ENCODE measurements at regions not wholly inside any gene's neighbourhood (a gene's known extent, or its start where the extent isn't known, plus 50 kb on each side); places are given as distances from the start of the nearest gene placed in this dataset.

GRCh38 chr13:59247171-59247570 lies 916.6 kb downstream of the DIAPH3 start:
- Mint-ChIP-seq H3K27me3 (no peaks in the 10 kb centered on the region), H3K4me3 (no peak overlapping the region), H3K9me3 (ENCODE audit: insufficient read depth) (no peaks in the 10 kb centered on the region), H3K4me1 (no peaks in the 10 kb centered on the region), H3K27ac (no peak overlapping the region)
- H2AFZ ChIP-seq (ENCODE audit: insufficient read depth, low read depth, low read length, poor library complexity, severe bottlenecking), result no peak overlapping the region
- H3K4me3 ChIP-seq (ENCODE audit: control extremely low read depth in 1 of 5, extremely low read depth in 1 of 5, insufficient read depth in 1 of 5, low read depth in 2 of 5, low read length in 4 of 5), result no peak overlapping the region
- H3K27me3 ChIP-seq (replicated peaks in 1 of 4; ENCODE audit: control extremely low read depth in 1 of 4, control insufficient read depth in 3 of 4, insufficient read depth in 4 of 4, low read length in 3 of 4), result no peaks in the 10 kb centered on the region
- POLR2A ChIA-PET, result no interaction called here
- DNase-seq (no peak), ATAC-seq (ENCODE audit: low read depth) (no peak)
- CTCF ChIA-PET, result no interaction called here
- TF ChIP-seq EZH2 (IDR thresholded peaks at IDR 0.05; ENCODE audit: borderline replicate concordance, insufficient read depth, low read depth, low read length, poor library complexity, severe bottlenecking), result no peak
- TF ChIP-seq, protein P1, sequence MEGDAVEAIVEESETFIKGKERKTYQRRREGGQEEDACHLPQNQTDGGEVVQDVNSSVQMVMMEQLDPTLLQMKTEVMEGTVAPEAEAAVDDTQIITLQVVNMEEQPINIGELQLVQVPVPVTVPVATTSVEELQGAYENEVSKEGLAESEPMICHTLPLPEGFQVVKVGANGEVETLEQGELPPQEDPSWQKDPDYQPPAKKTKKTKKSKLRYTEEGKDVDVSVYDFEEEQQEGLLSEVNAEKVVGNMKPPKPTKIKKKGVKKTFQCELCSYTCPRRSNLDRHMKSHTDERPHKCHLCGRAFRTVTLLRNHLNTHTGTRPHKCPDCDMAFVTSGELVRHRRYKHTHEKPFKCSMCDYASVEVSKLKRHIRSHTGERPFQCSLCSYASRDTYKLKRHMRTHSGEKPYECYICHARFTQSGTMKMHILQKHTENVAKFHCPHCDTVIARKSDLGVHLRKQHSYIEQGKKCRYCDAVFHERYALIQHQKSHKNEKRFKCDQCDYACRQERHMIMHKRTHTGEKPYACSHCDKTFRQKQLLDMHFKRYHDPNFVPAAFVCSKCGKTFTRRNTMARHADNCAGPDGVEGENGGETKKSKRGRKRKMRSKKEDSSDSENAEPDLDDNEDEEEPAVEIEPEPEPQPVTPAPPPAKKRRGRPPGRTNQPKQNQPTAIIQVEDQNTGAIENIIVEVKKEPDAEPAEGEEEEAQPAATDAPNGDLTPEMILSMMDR (IDR thresholded peaks at IDR 0.05), result no peak
- no peaks in the 10 kb centered on the region for H3K4me1 ChIP-seq (ENCODE audit: control insufficient read depth in 2 of 2, insufficient read depth in 2 of 2, low read length in 2 of 2)
- 97% methylated on average over 4 of the region's 5 CpGs for WGBS (ENCODE audit: insufficient coverage)
- H3K79me2 ChIP-seq (ENCODE audit: control insufficient read depth, insufficient read depth, low read length), result no peaks in the 10 kb centered on the region
- no peak overlapping the region for H3K4me2 ChIP-seq (replicated peaks; ENCODE audit: low read depth, low read length, poor library complexity, severe bottlenecking)
- intact Hi-C loops (cut with micrococcal nuclease), result no loop called here
- H4K20me1 ChIP-seq (ENCODE audit: control insufficient read depth, insufficient read depth, low read length, poor library complexity, severe bottlenecking), result no peaks in the 10 kb centered on the region
- H3K9ac ChIP-seq (ENCODE audit: low read length), result no peak overlapping the region
- H3K9me3 ChIP-seq (ENCODE audit: control extremely low read depth in 1 of 3, control insufficient read depth in 2 of 3, insufficient read depth in 1 of 3, low read length in 2 of 3), result no peaks in the 10 kb centered on the region
- H3K27ac ChIP-seq (ENCODE audit: low read length in 2 of 2), result no peak overlapping the region
- H3K36me3 ChIP-seq (replicated peaks in 1 of 2; ENCODE audit: control extremely low read depth in 1 of 2, control insufficient read depth in 1 of 2, extremely low read depth in 1 of 2, insufficient read depth in 2 of 2, low read length in 1 of 2), result no peaks in the 10 kb centered on the region

DNA sequence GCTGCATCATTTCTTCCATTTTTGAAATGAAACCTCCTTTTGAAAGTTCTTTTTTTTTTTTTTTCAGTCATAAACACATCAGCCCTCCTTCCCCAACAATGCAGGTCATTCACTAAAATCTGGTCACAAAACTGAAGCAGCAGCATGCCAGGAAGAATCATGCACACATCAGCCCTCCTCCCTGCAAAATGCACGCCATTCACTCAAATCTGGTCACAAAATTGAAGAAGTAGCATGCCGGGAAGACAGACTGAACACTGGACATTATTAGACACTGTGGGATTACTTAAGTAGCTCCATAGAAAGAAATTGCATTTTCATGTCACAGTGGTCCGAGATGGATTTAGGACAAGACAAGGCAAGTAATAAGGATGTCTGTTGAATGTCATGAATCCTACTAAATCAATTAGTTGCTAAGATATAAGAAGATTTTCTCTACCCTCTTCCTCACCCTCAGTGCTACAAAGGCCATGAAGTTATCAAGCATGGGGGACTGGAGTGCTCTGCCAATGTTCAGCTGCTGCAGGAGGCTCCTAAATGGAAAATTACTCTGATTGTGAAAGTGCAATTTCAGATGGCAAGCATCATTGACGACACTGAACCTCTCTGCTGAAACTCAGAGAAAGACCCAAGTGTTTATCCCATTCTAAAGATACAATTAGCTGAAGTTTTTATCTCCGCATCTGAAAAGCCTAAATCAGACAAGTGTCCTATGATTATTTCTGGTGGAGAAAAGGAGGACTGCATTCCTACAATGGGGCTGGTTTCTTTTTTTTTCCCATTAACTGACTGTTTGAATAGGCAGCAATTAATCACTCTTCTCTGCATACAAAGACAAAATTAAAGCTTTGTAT lies 913.2 kb downstream of the DIAPH3 start:
- H3K79me2 ChIP-seq (ENCODE audit: control insufficient read depth, insufficient read depth, low read length), result no peaks in the 10 kb centered on the region
- POLR2A ChIA-PET, result no interaction called here
- H3K27me3 ChIP-seq (replicated peaks in 1 of 4; ENCODE audit: control extremely low read depth in 1 of 4, control insufficient read depth in 3 of 4, insufficient read depth in 4 of 4, low read length in 3 of 4), result no peaks in the 10 kb centered on the region
- H3K36me3 ChIP-seq (replicated peaks in 1 of 2; ENCODE audit: control extremely low read depth in 1 of 2, control insufficient read depth in 1 of 2, extremely low read depth in 1 of 2, insufficient read depth in 2 of 2, low read length in 1 of 2), result no peaks in the 10 kb centered on the region
- H3K4me3 ChIP-seq (ENCODE audit: control extremely low read depth in 1 of 5, extremely low read depth in 1 of 5, insufficient read depth in 1 of 5, low read depth in 2 of 5, low read length in 4 of 5), result no peak overlapping the region
- H3K27ac ChIP-seq (ENCODE audit: low read length in 2 of 2), result no peak overlapping the region
- H3K9me3 ChIP-seq (ENCODE audit: control extremely low read depth in 1 of 3, control insufficient read depth in 2 of 3, insufficient read depth in 1 of 3, low read length in 2 of 3), result no peaks in the 10 kb centered on the region
- no peaks in the 10 kb centered on the region for H3K4me1 ChIP-seq (ENCODE audit: control insufficient read depth in 2 of 2, insufficient read depth in 2 of 2, low read length in 2 of 2)
- CTCF ChIA-PET, result no interaction called here
- WGBS (ENCODE audit: insufficient coverage), result 100% methylated on average over 1 of the region's 5 CpGs
- H4K20me1 ChIP-seq (ENCODE audit: control insufficient read depth, insufficient read depth, low read length, poor library complexity, severe bottlenecking), result no peaks in the 10 kb centered on the region
- Mint-ChIP-seq H3K27me3 (no peaks in the 10 kb centered on the region), H3K4me1 (no peaks in the 10 kb centered on the region), H3K9me3 (ENCODE audit: insufficient read depth) (no peaks in the 10 kb centered on the region), H3K4me3 (no peak overlapping the region), H3K27ac (no peak overlapping the region)
- TF ChIP-seq, protein P1 (IDR thresholded peaks at IDR 0.05), result no peak
- no peak for TF ChIP-seq EZH2 (IDR thresholded peaks at IDR 0.05; ENCODE audit: borderline replicate concordance, insufficient read depth, low read depth, low read length, poor library complexity, severe bottlenecking)
- H3K9ac ChIP-seq (ENCODE audit: low read length), result no peak overlapping the region
- H2AFZ ChIP-seq (ENCODE audit: insufficient read depth, low read depth, low read length, poor library complexity, severe bottlenecking), result no peak overlapping the region
- intact Hi-C loops (cut with micrococcal nuclease), result no loop called here
- no peak for DNase-seq
- H3K4me2 ChIP-seq (replicated peaks; ENCODE audit: low read depth, low read length, poor library complexity, severe bottlenecking), result no peak overlapping the region
- no peak for ATAC-seq (ENCODE audit: low read depth)
